IPS-18a (cell line): ENCODE measurements at regions not wholly inside any gene's neighbourhood (a gene's known extent, or its start where the extent isn't known, plus 50 kb on each side); places are given as distances from the start of the nearest gene placed in this dataset.
"Not testable (repeated sequence)": the region's sequence is repeated elsewhere in the genome, so short reads cannot be mapped to it uniquely, and the experiment has no call there.

Source experiments
- H3K27ac ChIP-seq: one replicate; pipeline ENCODE4 v1.5.1; 2013; ENCODE audit warnings: low read length
- H3K27me3 ChIP-seq: one replicate; pipeline ENCODE4 v1.6.1; 2013; ENCODE audit warnings: mild to moderate bottlenecking, low read length; ENCODE audit not compliant: control insufficient read depth, insufficient read depth
- H3K36me3 ChIP-seq: one replicate; pipeline ENCODE4 v1.6.1; 2013; ENCODE audit warnings: low read depth, low read length; ENCODE audit not compliant: control insufficient read depth
- H3K4me1 ChIP-seq: one replicate; pipeline ENCODE4 v1.6.1; 2013; ENCODE audit warnings: low read depth, low read length; ENCODE audit not compliant: control insufficient read depth
- H3K4me3 ChIP-seq: one replicate; pipeline ENCODE4 v1.5.1; 2013; ENCODE audit warnings: low read length
- H3K9ac ChIP-seq: one replicate; pipeline ENCODE4 v1.6.1; 2013; ENCODE audit warnings: mild to moderate bottlenecking, low read length, moderate library complexity
- H3K9me3 ChIP-seq: one replicate; pipeline ENCODE4 v1.6.1; 2013; ENCODE audit warnings: low read depth, low read length; ENCODE audit not compliant: control insufficient read depth

GRCh38 chr3:163573324-163573723 is 1505.0 kb downstream of the SI start:
- no peak overlapping the region for H3K27ac ChIP-seq
- no peak overlapping the region for H3K4me3 ChIP-seq
- H3K9me3 ChIP-seq = no peaks in the 10 kb centered on the region
- H3K27me3 ChIP-seq = no peaks in the 10 kb centered on the region
- no peaks in the 10 kb centered on the region for H3K4me1 ChIP-seq
- H3K36me3 ChIP-seq = no peaks in the 10 kb centered on the region
- H3K9ac ChIP-seq = no peak overlapping the region

- Histone ChIP-seq H3K27me3 (no peaks in the 10 kb centered on the region), H3K36me3 (no peaks in the 10 kb centered on the region), H3K27ac (no peak overlapping the region), H3K9ac (no peak overlapping the region), H3K9me3 (no peaks in the 10 kb centered on the region), H3K4me1 (no peaks in the 10 kb centered on the region), H3K4me3 (no peak overlapping the region)
These were observed 1505.4 kb downstream of the SI start for GRCh38 chr3:163572856-163573255.

- no peaks in the 10 kb centered on the region for H3K27me3 ChIP-seq
- H3K9ac ChIP-seq = no peak overlapping the region
- H3K27ac ChIP-seq = no peak overlapping the region
- peaks cover 13% of the 10 kb centered on the region for H3K4me1 ChIP-seq
- no peak overlapping the region for H3K4me3 ChIP-seq
- no peaks in the 10 kb centered on the region for H3K36me3 ChIP-seq
- H3K9me3 ChIP-seq = no peaks in the 10 kb centered on the region
These were observed 1514.8 kb downstream of the SI start for GRCh38 chr3:163563485-163563884.

- Histone ChIP-seq H3K27ac (no peak overlapping the region), H3K36me3 (no peaks in the 10 kb centered on the region), H3K4me3 (no peak overlapping the region), H3K9me3 (no peaks in the 10 kb centered on the region), H3K4me1 (peaks cover 13% of the 10 kb centered on the region), H3K9ac (no peak overlapping the region), H3K27me3 (no peaks in the 10 kb centered on the region)
These were observed 1515.7 kb downstream of the SI start for GRCh38 chr3:163562625-163563024.

- no peaks in the 10 kb centered on the region for H3K27me3 ChIP-seq
- no peak overlapping the region for H3K4me3 ChIP-seq
- peaks cover 13% of the 10 kb centered on the region for H3K4me1 ChIP-seq
- H3K27ac ChIP-seq = no peak overlapping the region
- H3K36me3 ChIP-seq = no peaks in the 10 kb centered on the region
- H3K9me3 ChIP-seq = no peaks in the 10 kb centered on the region
- H3K9ac ChIP-seq = no peak overlapping the region
These were observed 1517.1 kb downstream of the SI start for GRCh38 chr3:163561151-163561550.

- no peaks in the 10 kb centered on the region for H3K27me3 ChIP-seq
- no peak overlapping the region for H3K9ac ChIP-seq
- peaks cover 13% of the 10 kb centered on the region for H3K4me1 ChIP-seq
- no peaks in the 10 kb centered on the region for H3K36me3 ChIP-seq
- no peak overlapping the region for H3K27ac ChIP-seq
- H3K9me3 ChIP-seq = no peaks in the 10 kb centered on the region
- H3K4me3 ChIP-seq = no peak overlapping the region
These were observed 1517.8 kb downstream of the SI start for GRCh38 chr3:163560459-163560858.

- H3K27ac ChIP-seq = no peak overlapping the region
- no peak overlapping the region for H3K9ac ChIP-seq
- H3K27me3 ChIP-seq = no peaks in the 10 kb centered on the region
- H3K9me3 ChIP-seq = no peaks in the 10 kb centered on the region
- peaks cover 13% of the 10 kb centered on the region for H3K4me1 ChIP-seq
- no peak overlapping the region for H3K4me3 ChIP-seq
- H3K36me3 ChIP-seq = no peaks in the 10 kb centered on the region
These were observed 1521.3 kb downstream of the SI start for GRCh38 chr3:163556813-163557523.

- Histone ChIP-seq H3K27me3 (no peaks in the 10 kb centered on the region), H3K27ac (no peak overlapping the region), H3K9me3 (no peaks in the 10 kb centered on the region)
These were observed 1522.4 kb downstream of the SI start for GRCh38 chr3:163555918-163556317.

GRCh38 chr3:163552659-163552966 is 1525.7 kb downstream of the SI start:
- Histone ChIP-seq H3K27me3 (no peaks in the 10 kb centered on the region), H3K4me1 (no peaks in the 10 kb centered on the region), H3K4me3 (no peak overlapping the region), H3K36me3 (no peaks in the 10 kb centered on the region), H3K27ac (no peak overlapping the region), H3K9ac (no peak overlapping the region), H3K9me3 (no peaks in the 10 kb centered on the region)

More at GRCh38 chr3:163555918-163556317, 1522.4 kb downstream of the SI start:
- peaks cover 6% of the 10 kb centered on the region for H3K4me1 ChIP-seq
- no peak overlapping the region for H3K9ac ChIP-seq
- no peak overlapping the region for H3K4me3 ChIP-seq
- no peaks in the 10 kb centered on the region for H3K36me3 ChIP-seq

- not testable (repeated sequence) for H3K9me3 ChIP-seq, H3K9ac ChIP-seq, H3K27me3 ChIP-seq, H3K4me1 ChIP-seq, H3K36me3 ChIP-seq, H3K27ac ChIP-seq, H3K4me3 ChIP-seq
These were observed 1526.2 kb downstream of the SI start for GRCh38 chr3:163551915-163552658.

- Histone ChIP-seq H3K4me1 (no peaks in the 10 kb centered on the region), H3K9ac (no peak overlapping the region), H3K9me3 (no peaks in the 10 kb centered on the region), H3K36me3 (no peaks in the 10 kb centered on the region), H3K27ac (no peak overlapping the region), H3K27me3 (no peaks in the 10 kb centered on the region), H3K4me3 (no peak overlapping the region)
These were observed 1530.3 kb downstream of the SI start for GRCh38 chr3:163548015-163548414.
